ENCODE measurements at regions not wholly inside any gene's neighbourhood (a gene's known extent, or its start where the extent isn't known, plus 50 kb on each side); places are given as distances from the start of the nearest gene placed in this dataset.
"Not testable (repeated sequence)": the region's sequence is repeated elsewhere in the genome, so short reads cannot be mapped to it uniquely, and the experiment has no call there.

- DNase-seq: no peak
Observed at GRCh38 chr2:238502088-238502810, 75.5 kb downstream of the ASB1 start.

DNA sequence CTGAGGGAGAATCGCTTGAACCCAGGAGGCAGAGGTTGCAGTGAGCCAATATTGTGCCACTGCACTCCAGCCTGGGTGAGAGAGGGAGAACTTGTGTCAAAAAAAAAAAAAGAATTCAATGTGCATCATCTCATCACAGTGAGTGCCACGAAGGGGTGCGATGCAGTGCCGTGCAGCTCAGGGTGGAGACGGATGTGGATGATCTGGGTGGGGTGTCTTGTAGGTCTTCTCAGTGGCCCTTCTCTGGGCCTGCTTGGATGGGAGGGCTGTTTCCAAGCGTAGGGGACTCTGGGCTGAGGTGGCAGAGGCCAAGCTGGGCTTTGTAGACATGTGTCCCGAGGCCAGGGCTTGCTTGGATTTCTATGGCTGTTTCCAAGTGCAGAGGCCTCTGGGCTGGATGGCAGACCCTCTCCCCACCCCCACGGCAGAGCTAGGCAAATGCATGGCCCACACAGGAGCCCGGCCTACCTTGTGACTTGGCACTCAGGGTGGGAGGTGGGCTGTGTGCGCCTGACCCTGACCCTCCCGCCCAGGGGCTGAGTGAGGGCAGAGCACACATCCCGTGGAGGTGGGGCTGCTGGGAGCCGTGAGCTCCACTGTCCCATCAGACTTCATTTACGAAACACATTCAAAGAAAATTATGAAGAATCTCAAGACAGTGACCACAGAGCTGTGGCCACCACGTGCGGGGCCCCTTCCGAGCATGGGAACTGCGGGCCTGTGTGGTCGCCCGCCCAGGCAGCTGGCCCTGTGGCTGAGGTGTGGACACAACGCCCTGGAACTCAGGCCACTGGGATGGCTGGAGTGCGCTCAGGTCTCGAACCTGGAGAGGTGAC lies 76.4 kb downstream of the ASB1 start:
- no peak for DNase-seq

DNA sequence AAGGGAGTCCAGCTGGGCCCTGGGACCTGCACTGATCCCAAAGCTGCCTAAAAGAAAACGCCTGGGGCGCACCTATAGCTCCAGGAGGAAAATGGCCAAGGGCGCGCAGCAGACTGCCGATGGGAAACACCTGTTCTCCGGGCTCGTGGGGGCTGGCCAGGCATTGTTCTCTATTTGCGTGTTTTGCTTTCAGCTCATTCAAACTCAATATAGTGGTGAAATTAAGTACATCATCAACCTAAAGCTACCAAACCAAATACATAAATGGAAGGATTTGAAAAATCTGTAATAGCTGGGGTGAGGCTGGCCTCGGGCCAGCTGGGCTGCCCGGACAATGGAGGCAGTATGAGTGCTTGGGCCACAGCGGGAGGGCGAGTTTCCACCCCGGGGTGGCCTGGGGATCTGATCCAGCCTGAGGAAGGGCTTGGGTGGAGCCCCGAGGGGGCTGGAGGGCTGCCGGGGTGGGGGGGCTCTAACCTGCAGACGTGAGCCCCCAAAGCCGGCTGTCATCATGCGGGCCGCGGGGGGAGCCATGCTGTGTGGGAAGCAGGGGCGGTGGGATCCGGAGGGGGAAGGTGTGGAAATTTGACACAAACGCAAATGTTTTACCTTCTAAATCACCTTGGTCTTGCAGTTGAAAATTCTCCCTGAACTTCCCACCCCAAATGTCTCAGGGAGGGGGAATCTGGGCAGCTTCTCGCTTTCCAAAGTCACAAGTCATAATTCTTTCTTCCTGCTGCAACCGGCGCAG lies 77.6 kb downstream of the ASB1 start:
- no peak for DNase-seq

DNA sequence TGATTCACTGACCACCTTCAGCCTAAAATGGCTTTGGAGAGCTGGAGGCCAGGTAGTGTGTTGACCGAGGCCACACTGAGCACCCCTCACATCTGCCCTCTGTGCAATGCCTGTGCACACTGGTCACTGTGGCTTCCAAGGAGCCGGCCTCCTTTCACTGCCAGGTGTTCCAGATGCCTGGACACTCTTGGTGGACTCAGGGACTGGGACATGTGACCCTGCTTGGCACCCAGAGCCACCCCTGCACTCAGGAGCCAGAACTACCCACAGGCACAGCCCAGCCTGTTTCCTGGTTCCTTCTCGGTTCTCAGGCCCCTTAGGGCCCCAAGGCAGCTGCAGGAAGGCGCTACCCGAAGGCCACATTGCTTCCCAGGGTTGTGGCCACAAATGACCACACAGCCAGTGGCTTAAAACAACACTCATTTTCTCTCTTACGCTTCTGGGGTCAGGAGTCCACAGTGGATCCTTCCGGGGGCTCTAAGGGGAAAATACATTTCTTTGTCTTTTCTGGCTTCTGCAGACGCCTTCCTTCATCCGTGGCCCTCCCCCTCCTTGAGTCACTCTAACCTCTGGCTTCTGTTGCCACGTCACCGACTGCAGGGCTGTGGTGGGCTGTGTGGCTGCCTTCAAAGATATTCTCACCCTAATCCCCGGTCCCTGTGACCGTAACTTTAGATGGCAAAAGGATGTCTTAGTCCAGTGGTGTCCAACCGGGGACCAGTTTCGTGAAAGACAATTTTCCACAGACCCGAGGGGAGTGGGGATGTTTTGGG lies 78.6 kb downstream of the ASB1 start:
- DNase-seq: no peak

GRCh38 chr2:238505892-238506280 lies 79.2 kb downstream of the ASB1 start:
- no peak for DNase-seq

GRCh38 chr2:238506371-238507068 lies 79.8 kb downstream of the ASB1 start:
- DNase-seq: no peak

DNA sequence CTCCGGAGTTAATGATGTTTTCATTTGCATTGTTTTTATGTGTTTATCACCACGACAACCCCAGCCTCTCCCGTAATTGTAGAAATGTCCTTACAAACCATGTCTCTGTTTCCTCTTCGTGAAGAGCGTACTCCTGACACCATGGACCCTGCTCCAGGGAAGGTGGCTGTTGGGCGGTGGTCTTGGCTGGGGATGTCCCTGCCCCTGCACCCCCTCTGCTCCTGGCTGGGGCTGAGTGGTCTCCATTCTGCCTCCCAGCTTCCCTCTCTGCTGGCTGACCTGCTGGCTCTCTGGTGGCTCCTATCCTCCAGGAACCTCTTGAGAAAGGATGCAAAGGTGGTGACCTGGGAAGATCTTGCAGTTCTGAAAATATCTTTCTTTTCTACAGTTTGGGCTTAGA lies 81.1 kb downstream of the ASB1 start:
- no peak for DNase-seq

GRCh38 chr2:238509151-238509835 lies 82.6 kb downstream of the ASB1 start:
- DNase-seq: peak; percentile 40

DNA sequence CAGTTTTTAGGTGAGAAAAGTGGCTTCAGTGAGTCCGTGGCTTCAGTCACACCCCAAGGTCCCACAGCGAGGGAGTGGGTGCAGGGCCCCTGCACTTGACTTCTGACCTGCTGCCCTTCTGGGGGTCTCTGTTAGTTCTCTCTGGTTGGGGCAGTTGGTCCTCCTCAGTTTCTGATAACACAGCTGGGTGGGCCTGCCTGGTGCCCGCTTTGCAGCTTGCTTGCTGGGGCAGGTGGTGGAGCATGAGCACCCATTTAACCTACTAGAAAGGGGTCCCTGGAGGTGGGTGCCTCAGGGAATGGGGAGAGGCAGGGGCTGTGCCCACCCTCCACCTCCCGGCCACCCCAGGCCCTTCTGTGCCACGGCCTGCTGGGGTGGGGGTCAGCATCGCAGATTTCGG lies 83.2 kb downstream of the ASB1 start:
- DNase-seq: no peak

DNA sequence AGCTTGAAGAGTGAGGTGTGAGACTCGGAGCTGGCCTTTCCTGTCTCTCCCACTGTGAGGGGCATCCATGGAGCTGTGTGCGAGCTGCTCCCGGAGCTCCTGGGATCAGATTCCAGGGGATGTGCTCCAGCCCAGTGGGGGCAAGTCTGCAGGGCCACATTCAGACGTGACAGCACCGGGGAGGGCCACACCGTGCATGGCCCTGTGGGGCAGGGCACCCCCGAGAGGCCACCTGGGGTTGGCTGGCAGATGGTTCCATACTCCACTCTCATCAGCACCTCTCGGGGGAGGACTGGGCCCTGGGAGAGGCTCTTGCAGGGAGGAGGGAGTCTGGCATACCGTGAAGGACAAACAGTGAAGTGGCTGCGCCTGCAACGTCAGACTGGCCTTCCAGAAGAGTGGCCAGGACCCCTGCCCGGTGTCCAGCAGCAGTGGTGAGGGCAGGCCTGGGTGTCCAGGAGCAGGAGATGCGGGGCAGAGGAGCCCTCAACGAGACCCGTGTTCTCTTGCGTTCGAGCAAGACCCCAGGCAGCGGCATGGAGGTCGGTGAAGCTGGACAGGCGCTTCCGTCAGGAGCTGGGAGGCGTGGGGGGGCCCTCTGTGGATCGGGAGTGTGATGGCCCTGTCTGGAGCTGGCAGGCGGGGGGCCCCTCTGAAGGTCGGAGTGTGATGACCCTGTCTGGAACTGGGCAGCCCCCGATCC lies 84.3 kb downstream of the ASB1 start:
- DNase-seq: no peak

DNA sequence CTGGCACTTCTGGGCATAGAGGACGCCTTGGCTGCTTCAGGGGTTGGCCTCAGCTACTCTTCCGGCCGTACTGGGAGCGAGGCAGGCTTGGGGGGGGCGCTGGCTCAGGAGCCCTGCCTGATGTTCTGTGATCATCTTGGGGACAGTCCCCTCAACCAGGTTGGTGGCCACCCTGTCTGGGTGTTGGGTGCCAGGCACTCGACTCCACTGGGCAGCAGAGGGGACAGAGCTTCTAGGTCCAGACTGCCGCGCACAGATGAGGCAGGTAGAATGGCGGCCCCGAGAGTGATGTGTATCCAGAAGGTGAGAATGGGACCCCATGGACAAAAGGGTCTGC lies 84.9 kb downstream of the ASB1 start:
- no peak for DNase-seq

DNA sequence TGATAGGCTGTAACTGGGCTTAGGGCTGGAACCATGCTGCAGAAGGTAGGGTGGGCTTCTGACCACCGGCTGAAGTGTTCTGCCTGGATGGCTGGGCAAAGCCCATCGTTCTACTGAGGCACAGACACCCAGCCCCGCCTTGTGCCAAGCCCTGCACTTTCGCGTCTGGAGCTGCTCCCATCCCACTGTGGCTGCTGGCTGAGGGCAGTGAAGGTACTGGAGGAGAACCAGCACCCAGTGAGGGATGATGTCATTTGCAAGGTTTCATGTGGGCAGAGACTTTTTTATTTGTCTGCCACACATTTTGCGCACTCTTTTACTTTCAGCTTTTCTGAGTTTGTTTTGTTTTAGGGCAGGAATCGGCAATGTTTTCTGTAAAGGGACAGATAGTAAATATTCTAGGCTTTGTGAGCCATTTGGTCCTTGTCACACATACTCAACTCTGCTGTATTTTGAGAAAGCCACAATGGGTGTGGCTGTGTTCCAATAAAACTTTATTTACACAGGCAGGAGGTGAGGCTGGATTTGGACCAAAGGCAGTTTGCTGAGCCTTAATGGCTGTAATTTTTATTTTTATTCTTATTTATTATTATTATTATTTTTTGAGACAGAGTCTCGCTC lies 85.6 kb downstream of the ASB1 start:
- no peak for DNase-seq

GRCh38 chr2:238513346-238513745 lies 86.6 kb downstream of the ASB1 start:
- peak; percentile 56 for DNase-seq

- DNase-seq: not testable (repeated sequence)
Observed at GRCh38 chr2:238514024-238514423, 87.3 kb downstream of the ASB1 start.

DNA sequence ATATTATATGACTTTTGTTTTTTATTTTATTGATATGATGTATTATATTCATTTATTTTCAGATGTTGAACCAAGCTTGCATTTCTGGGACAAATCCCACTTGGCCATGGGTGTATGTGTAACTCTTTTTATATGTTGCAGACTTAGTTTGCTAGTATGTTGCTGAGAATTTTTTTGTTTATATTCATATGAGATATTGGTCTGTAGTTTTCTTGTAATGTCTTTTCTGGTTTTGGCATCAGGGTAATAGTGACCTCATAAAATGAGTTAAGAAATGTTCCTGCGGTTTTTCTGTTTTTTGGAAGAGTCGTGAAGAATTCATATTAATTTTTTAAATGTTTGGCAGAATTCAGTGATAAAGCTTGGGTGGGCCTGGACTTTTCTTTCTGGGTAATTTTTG lies 88.7 kb downstream of the ASB1 start:
- DNase-seq: no peak

DNA sequence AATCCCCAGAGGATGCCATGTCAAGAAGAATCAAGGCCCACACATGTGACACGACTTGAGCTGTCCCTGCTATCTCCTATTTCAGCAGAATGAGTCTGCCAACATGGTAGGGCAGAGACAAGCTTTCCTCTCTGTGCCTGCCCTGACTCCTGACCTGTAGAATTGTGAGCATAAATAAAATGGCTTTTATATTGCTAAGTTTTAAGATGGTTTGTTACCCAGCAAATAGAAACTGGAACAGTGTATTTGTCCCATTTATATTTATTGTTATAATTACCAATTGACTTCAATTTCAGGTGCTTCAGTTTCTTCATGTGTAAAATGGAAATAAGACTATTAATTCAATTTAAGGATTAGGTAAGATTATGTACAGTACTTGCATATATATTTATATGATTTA lies 90.5 kb downstream of the ASB1 start:
- no peak for DNase-seq

DNA sequence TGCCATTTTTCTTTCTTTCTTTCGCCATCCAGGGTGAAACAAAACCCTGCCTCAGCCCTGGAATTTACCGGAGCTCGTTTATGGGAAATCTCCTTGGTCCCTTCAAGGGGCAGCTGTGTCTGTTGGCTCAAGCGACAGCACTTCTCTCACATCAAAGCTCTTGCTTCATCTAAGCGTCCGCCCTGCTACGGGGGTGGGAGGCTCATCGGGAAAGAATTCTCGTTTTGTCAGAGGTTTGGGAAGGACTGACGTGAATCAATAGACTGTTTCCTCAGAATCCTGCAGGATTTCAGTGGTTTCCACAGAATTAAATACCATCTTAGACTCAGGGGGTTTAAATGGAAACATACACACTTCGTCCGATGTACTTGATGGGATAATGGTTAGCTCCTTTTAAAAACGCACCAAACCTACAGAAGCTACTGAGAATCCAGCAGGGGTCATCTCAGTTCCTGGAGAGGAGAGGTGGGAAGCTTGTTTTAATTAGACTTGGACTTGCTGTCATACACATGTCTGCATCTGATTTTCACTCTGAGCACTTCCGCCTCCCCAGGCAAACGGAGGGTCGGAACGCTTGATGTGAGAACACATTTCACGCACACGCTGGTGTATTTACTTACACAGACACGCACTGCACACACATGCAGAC lies 91.6 kb downstream of the ASB1 start:
- peak; percentile 83 for DNase-seq

GRCh38 chr2:238518821-238519186 lies 92.1 kb downstream of the ASB1 start:
- no peak for DNase-seq

DNA sequence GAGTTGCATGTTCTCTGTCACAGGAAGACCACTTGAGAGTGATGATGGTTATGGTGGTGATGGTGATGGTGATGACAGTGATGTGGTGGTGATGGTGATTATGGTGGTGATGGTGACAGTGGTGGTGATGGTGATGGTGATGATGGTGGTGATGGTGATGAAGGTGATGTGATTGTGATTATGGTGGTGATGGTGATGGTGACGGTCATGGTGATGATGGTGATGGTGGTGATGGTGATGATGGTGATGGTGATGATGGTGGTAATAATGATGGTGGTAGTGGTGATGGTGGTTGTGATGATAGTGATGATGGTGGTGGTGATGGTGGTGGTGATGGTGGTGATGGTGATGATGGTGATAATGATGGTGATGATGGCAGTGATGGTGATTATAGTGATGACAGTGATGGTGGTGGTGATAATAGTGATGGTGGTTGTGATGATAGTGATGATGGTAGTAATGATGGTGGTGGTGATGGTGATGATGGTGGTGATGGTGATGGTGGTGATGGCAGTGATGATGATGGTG lies 93.7 kb downstream of the ASB1 start:
- DNase-seq: no peak

DNA sequence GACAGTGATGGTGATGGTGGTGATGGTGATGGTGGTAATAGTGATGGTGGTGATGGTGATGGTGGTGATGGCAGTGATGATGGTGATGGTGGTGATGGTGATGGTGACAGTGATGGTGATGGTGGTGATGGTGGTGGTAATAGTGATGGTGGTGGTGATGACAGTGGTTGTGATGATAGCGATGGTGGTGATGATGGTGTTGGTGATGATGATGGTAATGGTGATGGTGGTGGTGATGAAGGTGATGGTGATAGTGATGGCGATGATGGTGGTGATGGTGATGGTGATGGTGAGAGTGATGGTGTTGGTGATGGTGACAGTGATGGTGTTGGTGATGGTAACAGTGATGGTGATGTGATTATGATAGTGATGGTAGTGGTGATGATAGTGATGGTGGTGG lies 94.3 kb downstream of the ASB1 start:
- DNase-seq: no peak

Measured in fibroblast of skin of scalp (primary cell).